Naive B cell (primary cell): ENCODE measurements at regions not wholly inside any gene's neighbourhood (a gene's known extent, or its start where the extent isn't known, plus 50 kb on each side); places are given as distances from the start of the nearest gene placed in this dataset.

Experiments
- ATAC-seq, 2 donors: fragments of 150-1000 bp; cut with Tn5 transposase; 2 replicates each; pipeline ENCODE4 v1.10.0; 2021; ENCODE audit warnings: low read depth in 2 of 2, mild to moderate bottlenecking in 2 of 2, moderate library complexity in 2 of 2
- DNase-seq: peaks from one replicate; pipeline ENCODE4 v3.0.0; 2022
- H3K27ac Mint-ChIP-seq, 6 donors: one replicate each; pipeline ENCODE4 v1.8.0; 2020 to 2022; ENCODE audit warnings: mild to moderate bottlenecking in 6 of 6, mixed read lengths in 6 of 6, moderate library complexity in 5 of 6, inconsistent platforms in 2 of 6
- H3K27me3 Mint-ChIP-seq, 3 donors: one replicate each; pipeline ENCODE4 v1.8.0; 2021 to 2022; ENCODE audit warnings: mixed read lengths in 3 of 3, mild to moderate bottlenecking in 1 of 3
- H3K36me3 Mint-ChIP-seq, 2 donors: one replicate each; pipeline ENCODE4 v1.8.0; 2020 to 2022; ENCODE audit warnings: mixed read lengths in 2 of 2, inconsistent platforms in 1 of 2, mild to moderate bottlenecking in 1 of 2
- H3K4me1 Mint-ChIP-seq, 3 donors: one replicate each; pipeline ENCODE4 v1.8.0; 2020 to 2022; ENCODE audit warnings: mixed read lengths in 3 of 3, inconsistent platforms in 1 of 3, mild to moderate bottlenecking in 1 of 3, moderate library complexity in 1 of 3
- H3K4me3 Mint-ChIP-seq, 8 donors: one replicate each; pipeline ENCODE4 v1.8.0; 2020 to 2022; ENCODE audit warnings: mild to moderate bottlenecking in 8 of 8, mixed read lengths in 8 of 8, moderate library complexity in 8 of 8, inconsistent platforms in 2 of 8
- H3K9me3 Mint-ChIP-seq, 7 donors: one replicate each; pipeline ENCODE4 v1.8.0; 2020 to 2022; ENCODE audit warnings: mixed read lengths in 7 of 7, mild to moderate bottlenecking in 5 of 7, inconsistent platforms in 2 of 7, moderate library complexity in 1 of 7

DNA sequence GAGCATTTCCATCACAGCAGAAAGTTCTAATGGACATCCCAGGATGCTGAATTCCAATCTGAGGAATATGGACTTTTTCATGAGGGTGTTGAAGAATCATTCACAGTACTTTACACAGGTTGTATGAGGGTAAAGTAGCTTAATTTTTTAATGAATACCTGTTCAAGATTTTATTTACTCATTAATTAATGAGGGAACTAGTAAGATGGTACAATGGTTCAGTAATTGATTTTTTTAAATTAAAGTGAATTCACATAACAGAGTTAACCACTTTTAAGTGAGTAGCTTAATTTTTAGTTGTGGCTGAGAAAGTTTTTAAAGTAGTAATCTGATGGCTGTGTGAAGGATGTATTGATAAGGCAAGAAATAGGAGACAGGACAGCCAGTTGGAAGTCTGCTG, 266.5 kb downstream of the GFRA1 start:
- Mint-ChIP-seq H3K27ac (no peak overlapping the region), H3K27me3 (no peaks in the 10 kb centered on the region), H3K4me1 (no peaks in the 10 kb centered on the region), H3K9me3 (peaks cover 0 to 12% (median 3%) of the 10 kb centered on the region in 7 donors), H3K4me3 (no peak overlapping the region), H3K36me3 (no peaks in the 10 kb centered on the region)
- DNase-seq = no peak
- no peak for ATAC-seq

DNA sequence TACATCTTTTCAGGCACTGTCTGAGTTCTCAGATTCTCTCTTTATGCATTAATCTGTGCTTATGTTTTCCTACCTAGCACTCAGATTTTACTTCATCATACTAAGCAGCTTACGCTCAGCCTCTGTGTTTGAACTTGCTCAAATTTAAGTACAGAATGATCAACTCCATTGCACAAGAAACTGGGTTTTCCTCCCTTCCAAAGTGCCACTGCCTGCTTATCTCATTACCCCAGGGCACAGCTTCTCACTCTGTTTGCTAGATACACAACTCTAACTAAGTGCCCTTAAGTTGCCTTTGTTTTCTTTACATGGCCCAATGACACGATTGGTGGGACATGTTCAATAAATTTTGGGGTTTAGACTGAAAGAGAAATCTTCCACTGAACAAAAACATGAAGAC, 267.7 kb downstream of the GFRA1 start:
- peaks cover 0 to 7% (median 2%) of the 10 kb centered on the region in 7 donors for H3K9me3 Mint-ChIP-seq
- H3K27me3 Mint-ChIP-seq = no peaks in the 10 kb centered on the region
- no peaks in the 10 kb centered on the region for H3K36me3 Mint-ChIP-seq
- no peaks in the 10 kb centered on the region for H3K4me1 Mint-ChIP-seq
- no peak overlapping the region for H3K4me3 Mint-ChIP-seq
- H3K27ac Mint-ChIP-seq = no peak overlapping the region
- ATAC-seq (no peak), DNase-seq (no peak)

DNA sequence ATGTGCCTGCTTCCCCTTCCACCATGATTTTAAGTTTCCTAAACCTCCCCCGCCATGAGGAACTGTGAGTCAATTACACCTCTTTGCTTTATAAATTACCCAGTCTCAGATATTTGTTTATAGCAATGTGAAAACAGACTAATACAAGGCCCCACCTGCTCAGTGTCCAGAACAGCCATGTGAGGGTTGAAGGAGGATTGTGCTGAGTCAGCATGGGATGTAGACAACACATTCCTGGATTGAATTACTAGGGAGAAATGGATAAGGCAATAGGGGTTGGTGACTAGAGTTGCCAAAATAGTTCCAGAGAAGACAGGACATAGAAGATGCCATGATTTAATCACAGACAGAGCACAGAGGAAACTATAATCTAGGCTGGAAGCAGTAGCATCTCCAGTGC, 270.3 kb downstream of the GFRA1 start:
- DNase-seq (no peak), ATAC-seq (no peak)
- Mint-ChIP-seq H3K4me3 (no peak overlapping the region), H3K36me3 (no peaks in the 10 kb centered on the region), H3K4me1 (no peaks in the 10 kb centered on the region), H3K9me3 (peaks cover 0 to 8% (median 0%) of the 10 kb centered on the region in 7 donors), H3K27me3 (no peaks in the 10 kb centered on the region), H3K27ac (no peak overlapping the region)

DNA sequence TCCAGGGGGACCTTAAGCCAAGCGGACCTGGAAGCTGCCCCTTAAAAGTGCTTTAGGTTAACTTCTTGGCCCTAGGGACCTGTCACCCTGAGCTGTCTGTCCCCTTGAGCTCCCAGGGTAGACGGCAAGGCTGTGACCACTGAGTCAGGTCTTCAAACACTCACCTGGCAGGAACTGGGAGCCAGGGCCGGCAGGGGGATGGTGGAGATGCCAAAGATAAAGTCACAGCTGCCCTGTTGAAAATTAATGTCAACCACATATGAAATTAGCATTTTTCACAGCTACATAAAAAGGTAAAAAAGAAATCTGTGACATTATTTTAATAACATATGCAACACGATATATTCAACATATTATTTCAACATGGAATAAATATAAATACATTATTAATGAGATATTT, 271.0 kb downstream of the GFRA1 start:
- Mint-ChIP-seq H3K4me3 (no peak overlapping the region), H3K27ac (no peak overlapping the region), H3K27me3 (no peaks in the 10 kb centered on the region), H3K36me3 (no peaks in the 10 kb centered on the region), H3K9me3 (peaks cover 0 to 16% (median 3%) of the 10 kb centered on the region in 7 donors), H3K4me1 (no peaks in the 10 kb centered on the region)
- ATAC-seq = no peak
- DNase-seq = no peak

DNA sequence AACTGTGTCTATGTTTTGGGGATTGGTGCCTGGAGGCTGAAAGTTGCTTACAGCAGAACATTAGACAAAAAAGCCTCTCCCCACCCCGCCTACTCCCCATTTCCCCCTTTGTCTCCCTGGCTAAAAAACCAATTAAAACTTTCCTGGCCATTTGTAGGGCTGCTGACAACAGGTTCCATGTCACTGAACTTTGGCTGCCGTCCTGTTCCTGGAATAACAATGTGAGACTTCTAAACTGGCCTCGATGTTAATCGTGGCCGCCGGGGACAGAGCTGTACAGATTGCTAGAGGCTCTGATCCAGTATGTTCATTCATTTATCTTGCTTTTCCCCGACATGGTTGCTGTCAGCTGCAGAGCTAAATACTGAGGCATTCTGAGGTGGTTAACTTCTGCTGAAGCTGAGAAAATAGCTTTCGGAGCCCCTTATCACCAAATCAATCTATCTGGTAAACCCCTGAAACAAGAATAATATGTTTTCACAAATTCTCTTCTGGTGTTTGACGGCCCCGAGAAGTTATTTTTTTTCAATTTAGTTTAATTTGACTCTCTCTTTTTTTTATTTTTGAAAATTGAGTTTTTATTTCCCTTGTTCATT, 271.6 kb downstream of the GFRA1 start:
- no peaks in the 10 kb centered on the region for H3K27me3 Mint-ChIP-seq
- DNase-seq = no peak
- no peaks in the 10 kb centered on the region for H3K4me1 Mint-ChIP-seq
- H3K4me3 Mint-ChIP-seq = no peak overlapping the region
- H3K9me3 Mint-ChIP-seq = peaks cover 0 to 19% (median 4%) of the 10 kb centered on the region in 7 donors
- ATAC-seq = no peak
- no peaks in the 10 kb centered on the region for H3K36me3 Mint-ChIP-seq
- peak overlapping the region in 1 of 6 donors; percentile 15 for H3K27ac Mint-ChIP-seq

GRCh38 chr10:116000151-116000842, 272.7 kb downstream of the GFRA1 start:
- H3K36me3 Mint-ChIP-seq = no peaks in the 10 kb centered on the region
- H3K9me3 Mint-ChIP-seq = peaks cover 0 to 19% (median 4%) of the 10 kb centered on the region in 7 donors
- ATAC-seq (no peak), DNase-seq (no peak)
- H3K4me3 Mint-ChIP-seq = no peak overlapping the region
- H3K27me3 Mint-ChIP-seq = no peaks in the 10 kb centered on the region
- no peak overlapping the region for H3K27ac Mint-ChIP-seq
- H3K4me1 Mint-ChIP-seq = no peaks in the 10 kb centered on the region
